BE2C (cell line): ENCODE measurements at regions not wholly inside any gene's neighbourhood (a gene's known extent, or its start where the extent isn't known, plus 50 kb on each side); places are given as distances from the start of the nearest gene placed in this dataset.

Experiments used
- DNase-seq: peaks from one replicate; pipeline ENCODE4 v3.0.0-alpha.2; 2020
- H3K27me3 ChIP-seq: fragments of 250-450 bp; sonication (Bioruptor Pico); 2 replicates; pipeline ENCODE4 v1.5.1; 2020; ENCODE audit warnings: mild to moderate bottlenecking
- H3K36me3 ChIP-seq: fragments of 250-450 bp; sonication (Bioruptor Pico); 2 replicates; pipeline ENCODE4 v1.5.1; 2020; ENCODE audit warnings: mild to moderate bottlenecking
- H3K4me1 ChIP-seq: fragments of 250-450 bp; sonication (Bioruptor Pico); 2 replicates; pipeline ENCODE4 v1.5.1; 2020
- H3K4me3 ChIP-seq: 2 replicates; pipeline ENCODE4 v1.5.1; 2011; ENCODE audit warnings: low read depth, low read length
- H3K9me3 ChIP-seq: fragments of 250-450 bp; sonication (Bioruptor Pico); 2 replicates; pipeline ENCODE4 v1.5.1; 2020
- TF ChIP-seq, protein P1 (sequence below): IDR thresholded peaks from 2 replicates; pipeline ENCODE4 v1.5.1; 2012; ENCODE audit warnings: mild to moderate bottlenecking, low read depth, low read length

DNA sequence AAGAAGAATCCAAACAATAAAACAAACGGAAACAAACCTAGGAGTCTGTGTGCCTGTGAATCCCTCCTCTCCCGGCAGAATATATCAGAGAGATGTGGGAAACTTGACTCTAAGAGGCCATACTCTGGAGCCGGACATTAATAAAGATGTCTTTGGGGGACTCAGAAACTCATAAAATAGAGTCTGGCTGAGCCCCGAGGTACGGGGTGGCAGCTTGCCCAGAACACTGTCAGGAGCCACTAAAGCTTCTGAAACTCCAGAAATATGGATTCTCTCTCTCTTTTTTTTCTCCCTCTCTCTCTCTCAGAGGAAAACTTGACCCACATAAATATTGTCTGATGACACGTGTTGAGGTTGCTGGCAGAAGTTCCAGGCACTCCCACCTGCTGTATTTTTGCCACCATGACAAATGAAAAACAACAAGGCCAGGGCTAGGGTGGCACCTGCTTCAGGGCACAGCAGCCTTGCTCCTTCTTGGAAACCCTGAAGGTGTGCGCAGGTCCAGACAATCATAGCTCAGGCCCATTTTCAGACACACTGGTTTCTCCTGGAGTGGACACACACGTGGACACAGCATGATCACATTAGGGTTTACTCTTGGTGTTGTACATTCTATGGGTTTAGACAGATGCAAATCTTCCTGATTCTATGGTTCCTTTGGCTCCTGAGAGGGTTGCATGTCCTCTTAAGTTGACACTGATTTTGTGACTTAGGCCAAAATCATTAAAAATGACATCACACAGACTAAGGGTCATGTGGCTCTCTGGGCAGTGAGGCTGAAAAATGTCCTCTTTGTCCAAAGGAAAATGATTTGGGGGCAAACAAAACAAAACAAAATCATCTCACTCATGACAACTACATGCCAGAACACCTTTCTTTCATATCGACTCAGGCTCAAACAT lies 282.6 kb upstream of the IRX3 start:
- H3K36me3 ChIP-seq, result no peaks in the 10 kb centered on the region
- DNase-seq, result no peak
- TF ChIP-seq, protein P1, sequence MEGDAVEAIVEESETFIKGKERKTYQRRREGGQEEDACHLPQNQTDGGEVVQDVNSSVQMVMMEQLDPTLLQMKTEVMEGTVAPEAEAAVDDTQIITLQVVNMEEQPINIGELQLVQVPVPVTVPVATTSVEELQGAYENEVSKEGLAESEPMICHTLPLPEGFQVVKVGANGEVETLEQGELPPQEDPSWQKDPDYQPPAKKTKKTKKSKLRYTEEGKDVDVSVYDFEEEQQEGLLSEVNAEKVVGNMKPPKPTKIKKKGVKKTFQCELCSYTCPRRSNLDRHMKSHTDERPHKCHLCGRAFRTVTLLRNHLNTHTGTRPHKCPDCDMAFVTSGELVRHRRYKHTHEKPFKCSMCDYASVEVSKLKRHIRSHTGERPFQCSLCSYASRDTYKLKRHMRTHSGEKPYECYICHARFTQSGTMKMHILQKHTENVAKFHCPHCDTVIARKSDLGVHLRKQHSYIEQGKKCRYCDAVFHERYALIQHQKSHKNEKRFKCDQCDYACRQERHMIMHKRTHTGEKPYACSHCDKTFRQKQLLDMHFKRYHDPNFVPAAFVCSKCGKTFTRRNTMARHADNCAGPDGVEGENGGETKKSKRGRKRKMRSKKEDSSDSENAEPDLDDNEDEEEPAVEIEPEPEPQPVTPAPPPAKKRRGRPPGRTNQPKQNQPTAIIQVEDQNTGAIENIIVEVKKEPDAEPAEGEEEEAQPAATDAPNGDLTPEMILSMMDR, result no peak

DNA sequence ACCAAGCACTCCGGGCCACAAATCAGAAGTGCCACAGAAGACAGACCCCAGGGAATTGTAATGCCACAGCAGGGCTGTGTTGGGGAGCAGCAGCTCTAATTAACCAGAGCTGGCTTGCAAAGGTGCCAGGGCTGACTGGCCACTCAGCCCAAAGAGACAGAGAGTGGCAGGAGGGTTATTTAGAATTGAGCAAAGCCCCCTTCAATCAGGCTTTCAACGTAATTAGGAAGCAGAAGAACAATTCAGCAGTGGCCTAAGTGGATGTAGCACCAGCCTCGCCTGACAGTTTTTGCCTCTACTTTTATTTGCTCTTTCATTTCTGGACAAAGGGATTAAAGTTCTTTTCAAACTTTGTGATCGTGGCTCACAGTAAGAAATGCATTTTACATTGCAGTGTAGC lies 278.3 kb upstream of the IRX3 start:
- H3K4me3 ChIP-seq, result no peak overlapping the region
- H3K36me3 ChIP-seq, result no peaks in the 10 kb centered on the region
- TF ChIP-seq, protein P1, result no peak
- no peaks in the 10 kb centered on the region for H3K9me3 ChIP-seq
- DNase-seq, result no peak
- H3K4me1 ChIP-seq, result no peaks in the 10 kb centered on the region
- peaks cover 1% of the 10 kb centered on the region; the same call in 1 of the 2 replicates for H3K27me3 ChIP-seq

More for the DNA sequence above, 282.6 kb upstream of the IRX3 start:
- H3K9me3 ChIP-seq, result no peaks in the 10 kb centered on the region
- H3K4me1 ChIP-seq, result no peaks in the 10 kb centered on the region
- 0 out of 2 replicates have a peak, but pooled peaks cover 3% of the 10 kb centered on the region for H3K27me3 ChIP-seq
- no peak overlapping the region for H3K4me3 ChIP-seq

DNA sequence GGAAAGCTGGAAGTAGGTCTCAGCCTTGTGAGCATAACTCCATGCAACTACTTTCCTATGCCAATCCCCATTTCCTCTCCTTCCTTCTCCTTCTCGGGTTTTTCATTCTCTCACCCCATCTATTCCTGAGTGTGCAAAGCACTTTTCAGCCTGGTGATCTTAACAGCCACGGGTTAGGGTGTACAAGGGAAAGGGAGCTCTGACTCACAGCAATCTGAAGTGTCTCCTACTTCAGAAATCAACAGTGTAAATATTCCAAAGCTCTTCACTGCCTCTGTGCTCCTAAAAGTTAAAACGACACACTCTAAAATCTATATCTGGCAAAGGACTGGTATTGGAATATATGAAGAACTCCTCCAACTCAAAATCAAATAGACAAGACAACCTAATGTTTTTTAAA lies 268.0 kb upstream of the IRX3 start:
- DNase-seq, result no peak
- no peaks in the 10 kb centered on the region for H3K36me3 ChIP-seq
- no peaks in the 10 kb centered on the region for H3K9me3 ChIP-seq
- no peaks in the 10 kb centered on the region for H3K4me1 ChIP-seq
- no peaks in the 10 kb centered on the region; the same call in 1 of the 2 replicates for H3K27me3 ChIP-seq
- TF ChIP-seq, protein P1, result no peak
- no peak overlapping the region for H3K4me3 ChIP-seq

DNA sequence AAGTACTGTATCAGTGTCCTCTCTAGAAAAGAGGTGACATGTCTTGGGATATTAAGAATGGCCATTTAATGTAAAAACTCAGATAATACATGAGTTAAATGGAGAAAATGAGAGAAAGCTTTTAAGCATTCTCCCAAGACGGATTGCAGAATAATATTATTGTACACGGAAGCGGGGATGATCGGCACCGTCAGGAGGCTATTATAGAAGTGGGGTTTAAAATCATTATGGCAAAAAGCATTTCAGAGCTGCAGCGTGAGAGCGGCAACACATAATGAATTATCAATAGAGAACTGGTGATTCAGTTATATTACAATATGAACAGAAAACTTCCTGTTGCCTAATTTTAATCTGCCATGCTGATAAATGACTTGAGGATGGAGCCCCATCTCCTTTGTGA lies 261.7 kb upstream of the IRX3 start:
- H3K4me1 ChIP-seq, result no peaks in the 10 kb centered on the region

DNA sequence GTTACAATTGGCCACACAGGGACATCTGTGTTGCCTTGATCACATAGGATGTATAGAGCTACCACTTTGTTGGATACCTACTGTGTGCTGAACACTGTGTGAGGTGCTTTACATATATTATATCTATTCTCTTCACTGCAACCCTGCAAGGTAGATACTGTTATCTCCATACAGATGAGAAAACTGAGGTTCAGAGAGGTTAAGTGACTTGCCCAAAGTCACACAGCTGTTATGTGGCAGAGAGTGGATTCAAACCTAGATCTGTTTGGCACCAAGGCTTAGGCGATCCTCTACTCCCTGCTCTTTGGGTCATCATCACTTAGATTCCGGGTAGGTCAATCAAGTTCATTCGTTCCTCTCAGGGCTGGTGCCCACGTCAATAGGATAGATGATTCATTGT lies 260.5 kb upstream of the IRX3 start:
- H3K27me3 ChIP-seq, result peaks cover 65% of the 10 kb centered on the region
- no peak overlapping the region for H3K4me3 ChIP-seq
- no peaks in the 10 kb centered on the region for H3K4me1 ChIP-seq
- H3K36me3 ChIP-seq, result no peaks in the 10 kb centered on the region
- no peak for DNase-seq
- TF ChIP-seq, protein P1, result no peak
- no peaks in the 10 kb centered on the region for H3K9me3 ChIP-seq

More for the DNA sequence above, 261.7 kb upstream of the IRX3 start:
- Histone ChIP-seq H3K9me3 (no peaks in the 10 kb centered on the region), H3K36me3 (no peaks in the 10 kb centered on the region), H3K4me3 (no peak overlapping the region), H3K27me3 (peaks cover 54% of the 10 kb centered on the region)
- TF ChIP-seq, protein P1, result no peak
- no peak for DNase-seq

DNA sequence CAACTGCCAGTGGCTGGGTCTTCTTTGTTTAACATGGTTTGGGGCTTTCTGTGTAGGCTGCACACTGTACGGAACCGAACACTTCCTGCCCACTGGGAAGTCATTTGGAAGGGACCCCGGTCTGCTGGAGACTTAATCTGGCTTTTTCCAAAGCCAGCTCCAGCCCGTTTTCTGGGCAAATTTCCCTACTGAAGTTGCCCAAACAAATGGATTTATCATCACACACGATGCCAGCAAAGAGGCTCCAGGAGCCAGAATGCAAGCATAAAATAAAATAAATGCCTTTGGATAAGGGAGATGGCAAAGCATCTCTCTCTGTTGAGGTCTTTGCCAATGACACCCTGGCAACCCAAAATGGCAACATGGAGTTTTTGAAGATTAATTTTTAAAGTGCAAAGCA lies 259.9 kb upstream of the IRX3 start:
- Histone ChIP-seq H3K4me1 (no peaks in the 10 kb centered on the region), H3K27me3 (peaks cover 70% of the 10 kb centered on the region), H3K36me3 (no peaks in the 10 kb centered on the region), H3K9me3 (no peaks in the 10 kb centered on the region), H3K4me3 (no peak overlapping the region)
- TF ChIP-seq, protein P1, result no peak
- no peak for DNase-seq
